Astrocyte (in vitro differentiated cells and primary cell): ENCODE measurements at regions not wholly inside any gene's neighbourhood (a gene's known extent, or its start where the extent isn't known, plus 50 kb on each side); places are given as distances from the start of the nearest gene placed in this dataset.

Experiments used
- CTCF ChIP-seq: IDR thresholded peaks from 2 replicates; pipeline ENCODE4 v1.5.1; 2011; ENCODE audit warnings: low read depth, mild to moderate bottlenecking, inconsistent platforms, low read length, moderate library complexity; ENCODE audit not compliant: insufficient read depth
- EZH2 ChIP-seq: IDR thresholded peaks from 2 replicates; pipeline ENCODE4 v1.6.1; 2012; ENCODE audit warnings: mild to moderate bottlenecking, low read length, inconsistent platforms; ENCODE audit not compliant: insufficient read depth

- TF ChIP-seq CTCF (no peak), EZH2 (no peak)
Measured at GRCh38 chr7:113636727-113637421, 281.9 kb downstream of the PPP1R3A start.
